ENCODE measurements at regions not wholly inside any gene's neighbourhood (a gene's known extent, or its start where the extent isn't known, plus 50 kb on each side); places are given as distances from the start of the nearest gene placed in this dataset.

- Histone ChIP-seq H3K9ac (ENCODE audit: low read depth in 1 of 3, low read length in 3 of 3) (no peak overlapping the region), H3K4me1 (ENCODE audit: control insufficient read depth in 3 of 3, insufficient read depth in 3 of 3, low read length in 3 of 3) (no peaks in the 10 kb centered on the region), H3K4me3 (ENCODE audit: low read length in 3 of 3) (no peak overlapping the region), H3K36me3 (ENCODE audit: control insufficient read depth in 3 of 3, insufficient read depth in 3 of 3, low read length in 3 of 3) (no peaks in the 10 kb centered on the region), H3K27me3 (ENCODE audit: control insufficient read depth in 3 of 3, insufficient read depth in 3 of 3, low read length in 3 of 3) (no peaks in the 10 kb centered on the region), H3K27ac (ENCODE audit: low read depth, low read length) (no peak overlapping the region), H3K9me3 (ENCODE audit: control insufficient read depth in 3 of 3, low read length in 3 of 3) (no peaks in the 10 kb centered on the region)
Observed at GRCh38 chr2:145108361-145108778, 588.5 kb upstream of the ZEB2 start.

- H3K9ac ChIP-seq (ENCODE audit: low read depth in 1 of 3, low read length in 3 of 3), result no peak overlapping the region
- no peak overlapping the region for H3K4me3 ChIP-seq (ENCODE audit: low read length in 3 of 3)
- no peaks in the 10 kb centered on the region for H3K9me3 ChIP-seq (ENCODE audit: control insufficient read depth in 3 of 3, low read length in 3 of 3)
- no peak overlapping the region for H3K27ac ChIP-seq (ENCODE audit: low read depth, low read length)
- H3K4me1 ChIP-seq (ENCODE audit: control insufficient read depth in 3 of 3, insufficient read depth in 3 of 3, low read length in 3 of 3), result no peaks in the 10 kb centered on the region
- H3K36me3 ChIP-seq (ENCODE audit: control insufficient read depth in 3 of 3, insufficient read depth in 3 of 3, low read length in 3 of 3), result no peaks in the 10 kb centered on the region
- no peaks in the 10 kb centered on the region for H3K27me3 ChIP-seq (ENCODE audit: control insufficient read depth in 3 of 3, insufficient read depth in 3 of 3, low read length in 3 of 3)
Observed at GRCh38 chr2:145106293-145106692, 586.4 kb upstream of the ZEB2 start.

- Histone ChIP-seq H3K9me3 (ENCODE audit: control insufficient read depth in 3 of 3, low read length in 3 of 3) (no peaks in the 10 kb centered on the region), H3K27me3 (ENCODE audit: control insufficient read depth in 3 of 3, insufficient read depth in 3 of 3, low read length in 3 of 3) (no peaks in the 10 kb centered on the region), H3K27ac (ENCODE audit: low read depth, low read length) (no peak overlapping the region), H3K4me1 (ENCODE audit: control insufficient read depth in 3 of 3, insufficient read depth in 3 of 3, low read length in 3 of 3) (no peaks in the 10 kb centered on the region), H3K9ac (ENCODE audit: low read depth in 1 of 3, low read length in 3 of 3) (no peak overlapping the region), H3K36me3 (ENCODE audit: control insufficient read depth in 3 of 3, insufficient read depth in 3 of 3, low read length in 3 of 3) (no peaks in the 10 kb centered on the region), H3K4me3 (ENCODE audit: low read length in 3 of 3) (no peak overlapping the region)
Observed at GRCh38 chr2:145102706-145103105, 582.8 kb upstream of the ZEB2 start.

- Histone ChIP-seq H3K36me3 (ENCODE audit: control insufficient read depth in 3 of 3, insufficient read depth in 3 of 3, low read length in 3 of 3) (no peaks in the 10 kb centered on the region), H3K9ac (ENCODE audit: low read depth in 1 of 3, low read length in 3 of 3) (no peak overlapping the region), H3K4me1 (ENCODE audit: control insufficient read depth in 3 of 3, insufficient read depth in 3 of 3, low read length in 3 of 3) (no peaks in the 10 kb centered on the region), H3K9me3 (ENCODE audit: control insufficient read depth in 3 of 3, low read length in 3 of 3) (no peaks in the 10 kb centered on the region), H3K27me3 (ENCODE audit: control insufficient read depth in 3 of 3, insufficient read depth in 3 of 3, low read length in 3 of 3) (no peaks in the 10 kb centered on the region), H3K4me3 (ENCODE audit: low read length in 3 of 3) (no peak overlapping the region), H3K27ac (ENCODE audit: low read depth, low read length) (no peak overlapping the region)
Observed at GRCh38 chr2:145100301-145100700, 580.4 kb upstream of the ZEB2 start.

- H3K27ac ChIP-seq (ENCODE audit: low read depth, low read length), result no peak overlapping the region
- H3K4me3 ChIP-seq (ENCODE audit: low read length in 3 of 3), result no peak overlapping the region
- H3K4me1 ChIP-seq (ENCODE audit: control insufficient read depth in 3 of 3, insufficient read depth in 3 of 3, low read length in 3 of 3), result no peaks in the 10 kb centered on the region
- H3K9me3 ChIP-seq (ENCODE audit: control insufficient read depth in 3 of 3, low read length in 3 of 3), result no peaks in the 10 kb centered on the region
- no peaks in the 10 kb centered on the region for H3K27me3 ChIP-seq (ENCODE audit: control insufficient read depth in 3 of 3, insufficient read depth in 3 of 3, low read length in 3 of 3)
- H3K9ac ChIP-seq (ENCODE audit: low read depth in 1 of 3, low read length in 3 of 3), result no peak overlapping the region
- no peaks in the 10 kb centered on the region for H3K36me3 ChIP-seq (ENCODE audit: control insufficient read depth in 3 of 3, insufficient read depth in 3 of 3, low read length in 3 of 3)
Observed at GRCh38 chr2:145096582-145096981, 576.7 kb upstream of the ZEB2 start.

GRCh38 chr2:145095641-145096435, 575.9 kb upstream of the ZEB2 start:
- Histone ChIP-seq H3K36me3 (ENCODE audit: control insufficient read depth in 3 of 3, insufficient read depth in 3 of 3, low read length in 3 of 3) (no peaks in the 10 kb centered on the region), H3K27ac (ENCODE audit: low read depth, low read length) (no peak overlapping the region)

GRCh38 chr2:145094370-145094769, 574.5 kb upstream of the ZEB2 start:
- H3K36me3 ChIP-seq (ENCODE audit: control insufficient read depth in 3 of 3, insufficient read depth in 3 of 3, low read length in 3 of 3), result no peaks in the 10 kb centered on the region
- H3K27me3 ChIP-seq (ENCODE audit: control insufficient read depth in 3 of 3, insufficient read depth in 3 of 3, low read length in 3 of 3), result no peaks in the 10 kb centered on the region
- H3K9me3 ChIP-seq (ENCODE audit: control insufficient read depth in 3 of 3, low read length in 3 of 3), result no peaks in the 10 kb centered on the region
- no peak overlapping the region for H3K9ac ChIP-seq (ENCODE audit: low read depth in 1 of 3, low read length in 3 of 3)
- no peak overlapping the region for H3K4me3 ChIP-seq (ENCODE audit: low read length in 3 of 3)
- H3K27ac ChIP-seq (ENCODE audit: low read depth, low read length), result no peak overlapping the region
- no peaks in the 10 kb centered on the region for H3K4me1 ChIP-seq (ENCODE audit: control insufficient read depth in 3 of 3, insufficient read depth in 3 of 3, low read length in 3 of 3)

More at GRCh38 chr2:145095641-145096435, 575.9 kb upstream of the ZEB2 start:
- Histone ChIP-seq H3K27me3 (ENCODE audit: control insufficient read depth in 3 of 3, insufficient read depth in 3 of 3, low read length in 3 of 3) (no peaks in the 10 kb centered on the region), H3K9ac (ENCODE audit: low read depth in 1 of 3, low read length in 3 of 3) (no peak overlapping the region), H3K4me3 (ENCODE audit: low read length in 3 of 3) (no peak overlapping the region), H3K9me3 (ENCODE audit: control insufficient read depth in 3 of 3, low read length in 3 of 3) (no peaks in the 10 kb centered on the region), H3K4me1 (ENCODE audit: control insufficient read depth in 3 of 3, insufficient read depth in 3 of 3, low read length in 3 of 3) (no peaks in the 10 kb centered on the region)

DNA sequence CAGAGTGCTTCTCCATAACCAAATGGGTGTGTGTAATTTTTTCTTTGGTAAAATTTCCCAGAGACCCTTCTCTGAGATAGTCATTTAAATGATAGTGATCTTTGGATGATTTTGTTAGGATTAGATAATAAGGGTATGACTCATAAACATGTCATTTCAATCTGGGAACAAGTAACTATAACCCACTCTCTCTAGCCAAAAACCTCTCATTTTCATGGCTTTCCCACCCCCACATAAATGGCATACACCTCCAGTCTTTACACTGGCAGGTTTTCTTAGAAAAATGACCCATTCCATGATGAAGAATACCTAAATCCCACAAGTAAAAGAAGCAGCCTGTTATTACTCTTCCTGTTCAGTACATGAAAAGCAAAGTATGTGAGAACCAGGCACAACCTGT, 572.0 kb upstream of the ZEB2 start:
- no peak overlapping the region for H3K27ac ChIP-seq (ENCODE audit: low read depth, low read length)
- no peak overlapping the region for H3K9ac ChIP-seq (ENCODE audit: low read depth in 1 of 3, low read length in 3 of 3)
- H3K27me3 ChIP-seq (ENCODE audit: control insufficient read depth in 3 of 3, insufficient read depth in 3 of 3, low read length in 3 of 3), result no peaks in the 10 kb centered on the region
- H3K36me3 ChIP-seq (ENCODE audit: control insufficient read depth in 3 of 3, insufficient read depth in 3 of 3, low read length in 3 of 3), result no peaks in the 10 kb centered on the region
- no peak overlapping the region for H3K4me3 ChIP-seq (ENCODE audit: low read length in 3 of 3)
- H3K9me3 ChIP-seq (ENCODE audit: control insufficient read depth in 3 of 3, low read length in 3 of 3), result no peaks in the 10 kb centered on the region
- H3K4me1 ChIP-seq (ENCODE audit: control insufficient read depth in 3 of 3, insufficient read depth in 3 of 3, low read length in 3 of 3), result peaks cover 0 to 3% (median 0%) of the 10 kb centered on the region in 3 donors

- Histone ChIP-seq H3K4me3 (ENCODE audit: low read length in 3 of 3) (no peak overlapping the region), H3K9ac (ENCODE audit: low read depth in 1 of 3, low read length in 3 of 3) (no peak overlapping the region), H3K4me1 (ENCODE audit: control insufficient read depth in 3 of 3, insufficient read depth in 3 of 3, low read length in 3 of 3) (peaks cover 0 to 3% (median 0%) of the 10 kb centered on the region in 3 donors), H3K9me3 (ENCODE audit: control insufficient read depth in 3 of 3, low read length in 3 of 3) (no peaks in the 10 kb centered on the region), H3K27ac (ENCODE audit: low read depth, low read length) (no peak overlapping the region), H3K27me3 (ENCODE audit: control insufficient read depth in 3 of 3, insufficient read depth in 3 of 3, low read length in 3 of 3) (no peaks in the 10 kb centered on the region), H3K36me3 (ENCODE audit: control insufficient read depth in 3 of 3, insufficient read depth in 3 of 3, low read length in 3 of 3) (no peaks in the 10 kb centered on the region)
Observed at GRCh38 chr2:145090841-145091761, 571.2 kb upstream of the ZEB2 start.

DNA sequence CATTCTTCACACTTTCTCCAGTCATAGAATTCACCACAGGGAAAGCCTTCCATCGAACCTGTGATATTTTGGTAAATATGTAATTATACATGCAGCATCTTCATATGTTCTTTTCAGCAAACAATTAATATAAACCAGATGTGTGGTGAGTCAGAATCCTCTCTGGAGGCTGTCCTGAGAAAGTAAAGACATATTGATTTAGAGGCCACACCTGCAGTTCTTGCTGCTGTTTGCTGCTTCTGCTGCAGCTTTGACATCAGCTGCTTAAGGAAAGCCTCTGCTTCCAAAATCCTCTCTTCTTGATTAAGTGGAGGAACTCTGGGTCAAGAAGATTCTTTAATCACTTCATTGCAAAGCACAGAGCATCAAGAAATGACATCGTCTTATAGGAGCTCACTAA, 568.8 kb upstream of the ZEB2 start:
- H3K9ac ChIP-seq (ENCODE audit: low read depth in 1 of 3, low read length in 3 of 3), result no peak overlapping the region
- H3K4me1 ChIP-seq (ENCODE audit: control insufficient read depth in 3 of 3, insufficient read depth in 3 of 3, low read length in 3 of 3), result peaks cover 0 to 3% (median 0%) of the 10 kb centered on the region in 3 donors
- no peaks in the 10 kb centered on the region for H3K27me3 ChIP-seq (ENCODE audit: control insufficient read depth in 3 of 3, insufficient read depth in 3 of 3, low read length in 3 of 3)
- no peak overlapping the region for H3K27ac ChIP-seq (ENCODE audit: low read depth, low read length)
- no peaks in the 10 kb centered on the region for H3K36me3 ChIP-seq (ENCODE audit: control insufficient read depth in 3 of 3, insufficient read depth in 3 of 3, low read length in 3 of 3)
- no peaks in the 10 kb centered on the region for H3K9me3 ChIP-seq (ENCODE audit: control insufficient read depth in 3 of 3, low read length in 3 of 3)
- H3K4me3 ChIP-seq (ENCODE audit: low read length in 3 of 3), result no peak overlapping the region

All from skeletal muscle tissue (tissue), 3 donors.